Retinal pigment epithelial cell (primary cell): ENCODE measurements at regions not wholly inside any gene's neighbourhood (a gene's known extent, or its start where the extent isn't known, plus 50 kb on each side); places are given as distances from the start of the nearest gene placed in this dataset.

Experiments
- DNase-seq: peaks from one replicate; pipeline ENCODE4 v3.0.0-alpha.2; 2010; ENCODE audit warnings: low read depth
- H3K4me3 ChIP-seq: 2 replicates; pipeline ENCODE4 v1.5.1; 2011; ENCODE audit warnings: mild to moderate bottlenecking, low read length, control low read depth, moderate library complexity
- TF ChIP-seq, protein P1 (sequence below): conservative IDR thresholded peaks from 2 replicates; pipeline ENCODE4 v1.5.1; 2011; ENCODE audit warnings: low read depth, low read length, control low read depth, inconsistent platforms

GRCh38 chr4:17370818-17371217, 141.1 kb downstream of the QDPR start:
- H3K4me3 ChIP-seq: no peak overlapping the region
- TF ChIP-seq, protein P1, sequence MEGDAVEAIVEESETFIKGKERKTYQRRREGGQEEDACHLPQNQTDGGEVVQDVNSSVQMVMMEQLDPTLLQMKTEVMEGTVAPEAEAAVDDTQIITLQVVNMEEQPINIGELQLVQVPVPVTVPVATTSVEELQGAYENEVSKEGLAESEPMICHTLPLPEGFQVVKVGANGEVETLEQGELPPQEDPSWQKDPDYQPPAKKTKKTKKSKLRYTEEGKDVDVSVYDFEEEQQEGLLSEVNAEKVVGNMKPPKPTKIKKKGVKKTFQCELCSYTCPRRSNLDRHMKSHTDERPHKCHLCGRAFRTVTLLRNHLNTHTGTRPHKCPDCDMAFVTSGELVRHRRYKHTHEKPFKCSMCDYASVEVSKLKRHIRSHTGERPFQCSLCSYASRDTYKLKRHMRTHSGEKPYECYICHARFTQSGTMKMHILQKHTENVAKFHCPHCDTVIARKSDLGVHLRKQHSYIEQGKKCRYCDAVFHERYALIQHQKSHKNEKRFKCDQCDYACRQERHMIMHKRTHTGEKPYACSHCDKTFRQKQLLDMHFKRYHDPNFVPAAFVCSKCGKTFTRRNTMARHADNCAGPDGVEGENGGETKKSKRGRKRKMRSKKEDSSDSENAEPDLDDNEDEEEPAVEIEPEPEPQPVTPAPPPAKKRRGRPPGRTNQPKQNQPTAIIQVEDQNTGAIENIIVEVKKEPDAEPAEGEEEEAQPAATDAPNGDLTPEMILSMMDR: no peak
- DNase-seq: no peak

DNA sequence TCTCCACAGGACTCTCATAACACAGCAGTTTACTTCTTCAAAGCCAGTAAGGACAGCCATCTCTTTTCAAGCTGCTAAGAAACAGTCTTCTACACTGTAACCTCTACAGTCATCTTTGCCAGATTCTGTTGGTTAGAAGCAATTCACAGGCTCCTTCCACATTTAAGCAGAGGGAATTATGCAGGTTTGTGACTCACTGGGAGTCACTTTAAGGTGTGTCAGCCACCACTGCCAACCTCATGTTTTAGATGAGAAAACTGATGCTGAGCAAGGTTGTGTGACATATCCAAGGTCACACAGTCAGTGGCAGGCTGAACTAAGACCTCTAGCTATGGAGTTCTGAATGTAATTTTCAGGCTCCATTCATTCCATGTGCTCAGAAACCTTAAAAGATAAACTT, 143.5 kb downstream of the QDPR start:
- DNase-seq: no peak
- TF ChIP-seq, protein P1: no peak
- no peak overlapping the region for H3K4me3 ChIP-seq

DNA sequence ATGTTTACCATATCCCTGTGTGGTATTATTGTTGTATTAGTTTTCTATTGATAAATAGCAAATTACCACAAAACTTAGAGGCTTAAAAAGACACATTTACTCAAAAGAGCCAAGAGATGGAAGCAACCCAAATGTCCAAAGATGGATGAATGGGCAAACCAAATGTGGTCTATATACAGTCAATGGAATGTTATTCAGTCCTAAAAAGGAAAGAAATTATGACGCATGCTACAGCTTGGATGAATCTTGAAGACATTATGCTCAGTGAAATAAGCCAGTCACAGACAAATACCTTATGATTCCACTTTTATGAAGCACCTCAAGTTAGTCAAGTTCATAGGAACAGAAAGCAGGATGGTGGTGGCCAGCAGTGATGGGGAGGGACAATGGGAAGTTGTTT, 144.7 kb downstream of the QDPR start:
- DNase-seq: no peak
- H3K4me3 ChIP-seq: no peak overlapping the region
- TF ChIP-seq, protein P1: no peak

DNA sequence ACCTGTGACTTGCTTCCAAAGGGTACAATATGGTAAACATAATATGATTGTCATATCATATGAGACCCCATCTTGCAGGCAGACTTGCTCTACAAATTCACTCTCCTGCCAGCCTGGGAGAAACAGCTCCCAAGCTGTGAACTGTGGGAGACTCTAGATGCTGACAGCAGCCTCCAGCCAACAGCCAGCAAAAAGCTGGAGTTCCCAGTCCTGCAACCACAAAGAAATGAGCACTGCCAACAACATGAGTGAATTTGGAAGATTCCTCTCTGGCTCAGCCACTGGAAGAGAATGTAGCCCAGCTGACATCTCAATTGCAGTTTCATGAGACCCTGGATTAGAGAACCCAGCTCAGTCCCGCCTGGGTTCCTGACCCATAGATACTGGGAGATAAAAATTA, 145.4 kb downstream of the QDPR start:
- no peak for DNase-seq
- no peak overlapping the region for H3K4me3 ChIP-seq
- TF ChIP-seq, protein P1: no peak

- no peak overlapping the region for H3K4me3 ChIP-seq
- TF ChIP-seq, protein P1: no peak
- DNase-seq: no peak
Measured at GRCh38 chr4:17362430-17362829, 149.5 kb downstream of the QDPR start.

DNA sequence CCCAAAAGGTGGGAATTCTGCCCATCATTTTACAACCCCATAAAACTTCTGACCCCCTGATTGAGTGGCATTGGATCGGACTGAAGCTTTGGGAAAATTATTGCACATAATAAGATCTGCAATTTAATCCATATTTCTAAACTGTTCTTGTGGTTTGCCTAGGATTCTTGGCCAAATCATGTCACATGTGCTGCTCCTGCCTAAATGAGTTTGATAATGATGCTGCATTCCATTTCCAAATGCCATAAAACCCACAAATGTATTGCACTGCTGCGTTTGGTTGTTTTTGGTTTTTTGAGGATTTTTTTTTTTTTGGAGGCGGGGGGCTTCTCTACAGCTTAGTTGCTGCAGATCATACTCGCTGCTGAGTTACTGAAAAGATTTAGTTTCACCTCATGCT, 153.6 kb downstream of the QDPR start:
- H3K4me3 ChIP-seq: no peak overlapping the region
- no peak for DNase-seq
- TF ChIP-seq, protein P1: no peak

- no peak for DNase-seq
Measured at GRCh38 chr4:17356926-17357325, 155.0 kb downstream of the QDPR start.

More at GRCh38 chr4:17356926-17357325, 155.0 kb downstream of the QDPR start:
- H3K4me3 ChIP-seq: no peak overlapping the region
- TF ChIP-seq, protein P1: no peak
